Right lobe of liver (tissue), 4 donors: ENCODE measurements at regions not wholly inside any gene's neighbourhood (a gene's known extent, or its start where the extent isn't known, plus 50 kb on each side); places are given as distances from the start of the nearest gene placed in this dataset.

Experiments used
- POLR2A ChIP-seq: fragments of 450-650 bp; IDR thresholded peaks from one replicate; pipeline ENCODE4 v1.6.1; 2017; ENCODE audit warnings: antibody characterized with exemption, mild to moderate bottlenecking
- TF ChIP-seq, protein P1 (sequence below), 4 donors: fragments of 200-600 bp in 3 of 4; fragments of 450-650 bp in 1 of 4; IDR thresholded peaks; one replicate each; pipeline versions ENCODE4 v1.5.1 to v1.8.0; 2016 to 2022; ENCODE audit warnings: antibody characterized with exemption in 4 of 4, mild to moderate bottlenecking in 2 of 4
- donor health status: DM: no; HTN: no; CAD: no.
- donor health status: DM: no; HTN: no; CAD: no.
- donor health status: DM: no; HTN: yes; CAD: no.

DNA sequence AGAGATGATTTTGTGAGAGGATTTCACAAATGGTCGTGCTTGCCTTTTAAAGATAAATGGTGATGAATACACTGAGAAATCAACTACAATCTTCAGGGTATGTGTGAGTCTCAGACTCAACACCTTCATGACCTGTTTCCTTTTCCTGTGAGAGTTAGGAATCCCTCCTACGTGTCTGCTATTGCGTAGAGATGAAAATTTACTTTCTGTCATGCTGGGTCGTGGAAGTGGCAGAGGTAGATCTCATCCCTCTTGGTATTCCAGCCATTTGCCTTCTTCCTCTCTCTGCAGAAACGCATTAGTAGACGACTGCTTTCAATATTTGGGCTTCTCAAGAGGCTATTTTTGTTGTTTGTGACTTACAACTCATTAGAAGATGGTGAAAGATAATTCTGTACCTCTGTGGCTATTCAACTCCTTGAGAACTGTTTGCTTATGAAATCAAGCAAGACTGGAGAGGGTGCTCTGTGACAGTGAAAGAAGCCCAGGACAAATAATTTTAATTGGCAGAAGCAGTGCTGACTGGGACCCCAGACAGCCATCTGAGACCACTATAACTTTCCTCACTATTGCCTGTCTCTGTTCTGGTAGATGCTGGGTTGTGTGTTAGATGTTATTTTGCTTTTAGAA lies 233.1 kb downstream of the LACC1 start:
- TF ChIP-seq, protein P1, sequence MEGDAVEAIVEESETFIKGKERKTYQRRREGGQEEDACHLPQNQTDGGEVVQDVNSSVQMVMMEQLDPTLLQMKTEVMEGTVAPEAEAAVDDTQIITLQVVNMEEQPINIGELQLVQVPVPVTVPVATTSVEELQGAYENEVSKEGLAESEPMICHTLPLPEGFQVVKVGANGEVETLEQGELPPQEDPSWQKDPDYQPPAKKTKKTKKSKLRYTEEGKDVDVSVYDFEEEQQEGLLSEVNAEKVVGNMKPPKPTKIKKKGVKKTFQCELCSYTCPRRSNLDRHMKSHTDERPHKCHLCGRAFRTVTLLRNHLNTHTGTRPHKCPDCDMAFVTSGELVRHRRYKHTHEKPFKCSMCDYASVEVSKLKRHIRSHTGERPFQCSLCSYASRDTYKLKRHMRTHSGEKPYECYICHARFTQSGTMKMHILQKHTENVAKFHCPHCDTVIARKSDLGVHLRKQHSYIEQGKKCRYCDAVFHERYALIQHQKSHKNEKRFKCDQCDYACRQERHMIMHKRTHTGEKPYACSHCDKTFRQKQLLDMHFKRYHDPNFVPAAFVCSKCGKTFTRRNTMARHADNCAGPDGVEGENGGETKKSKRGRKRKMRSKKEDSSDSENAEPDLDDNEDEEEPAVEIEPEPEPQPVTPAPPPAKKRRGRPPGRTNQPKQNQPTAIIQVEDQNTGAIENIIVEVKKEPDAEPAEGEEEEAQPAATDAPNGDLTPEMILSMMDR (IDR thresholded peaks at IDR 0.05): no peak
- TF ChIP-seq POLR2A: no peak
